Body of pancreas (tissue), 4 donors: ENCODE measurements at regions not wholly inside any gene's neighbourhood (a gene's known extent, or its start where the extent isn't known, plus 50 kb on each side); places are given as distances from the start of the nearest gene placed in this dataset.

ENCODE experiments used
- CTCF ChIP-seq, 7 experiments: fragments of 450-650 bp in 4 of 7; fragments of 200-600 bp in 3 of 7; sonication (generic) in 3 of 7; IDR thresholded peaks; one replicate each; pipeline ENCODE4 v1.5.1; 2016 to 2019; ENCODE audit warnings: antibody characterized with exemption in 7 of 7
- POLR2A ChIP-seq, 3 donors: fragments of 450-650 bp; IDR thresholded peaks; one replicate each; pipeline ENCODE4 v1.6.1; 2016; ENCODE audit warnings: antibody characterized with exemption in 3 of 3, mild to moderate bottlenecking in 2 of 3

- TF ChIP-seq CTCF (IDR thresholded peaks at IDR 0.05) (no peak), POLR2A (IDR thresholded peaks at IDR 0.05) (no peak)
These were observed 52.7 kb upstream of the TM9SF2 start for GRCh38 chr13:99448546-99448945.
